ENCODE measurements at regions not wholly inside any gene's neighbourhood (a gene's known extent, or its start where the extent isn't known, plus 50 kb on each side); places are given as distances from the start of the nearest gene placed in this dataset.

DNA sequence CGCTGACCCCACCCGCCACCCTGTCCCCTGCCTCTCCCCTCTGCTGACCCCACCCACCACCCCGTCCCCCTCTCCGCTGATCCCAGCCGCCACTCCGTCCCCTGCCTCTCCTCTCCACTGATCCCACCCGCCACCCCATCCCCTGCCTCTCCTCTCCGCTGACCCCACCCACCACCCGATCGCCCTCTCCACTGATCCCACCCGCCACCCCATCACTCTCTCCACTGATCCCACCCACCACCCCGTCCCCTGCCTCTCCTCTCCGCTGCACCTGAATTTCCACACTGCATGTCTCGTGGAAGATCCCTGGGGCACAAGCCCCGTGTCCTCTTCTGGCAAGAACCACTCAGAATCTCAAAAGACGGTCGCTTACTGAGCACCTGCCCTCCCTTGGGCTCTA lies 53.4 kb upstream of the OLFM1 start:
- no peaks in the 10 kb centered on the region for H3K4me1 ChIP-seq (ENCODE audit: control insufficient read depth in 1 of 2, insufficient read depth in 2 of 2, low read length in 2 of 2)
- no peaks in the 10 kb centered on the region for H3K9me2 ChIP-seq (ENCODE audit: insufficient read depth)
- no peak overlapping the region for H3K4me3 ChIP-seq (replicated peaks in 1 of 2; ENCODE audit: low read depth in 1 of 2, low read length in 2 of 2)
- no peaks in the 10 kb centered on the region for H3K9me3 ChIP-seq (ENCODE audit: control insufficient read depth in 1 of 2, insufficient read depth in 1 of 2, low read depth in 1 of 2, low read length in 2 of 2)
- H4K20me1 ChIP-seq (ENCODE audit: insufficient read depth), result no peaks in the 10 kb centered on the region
- H3K27me3 ChIP-seq (ENCODE audit: insufficient read depth, low read length), result peaks cover 14% of the 10 kb centered on the region; the same call in 1 of the 2 replicates
- no TSS peak for BruUV-seq (replicated peaks)
- no peak overlapping the region for H2AFZ ChIP-seq (ENCODE audit: low read depth, low read length, poor library complexity, severe bottlenecking)
- H3K36me3 ChIP-seq (ENCODE audit: control insufficient read depth in 1 of 2, insufficient read depth in 2 of 2, low read length in 2 of 2), result no peaks in the 10 kb centered on the region
- H3K9ac ChIP-seq (ENCODE audit: low read length), result no peak overlapping the region
- POLR2A ChIA-PET, result no interaction called here
- ATAC-seq (no peak), DNase-seq (ENCODE audit: low read depth, low spot score) (no peak)
- no peaks in the 10 kb centered on the region for H3K79me2 ChIP-seq (ENCODE audit: insufficient read depth, low read length)
- RAD21 ChIA-PET (ENCODE audit: low non-redundant PET in 1 of 2, low total read pairs in 2 of 2, uncharacterized antibody in 2 of 2, unreplicated experiment in 2 of 2), result no interaction called here
- H3K27ac ChIP-seq (ENCODE audit: low read depth, low read length), result no peak overlapping the region
- CTCF ChIA-PET, result no interaction called here
- TF ChIP-seq EZH2phosphoT487 (IDR thresholded peaks at IDR 0.05; ENCODE audit: borderline replicate concordance), result no peak
- no peak for TF ChIP-seq JUND (IDR thresholded peaks at IDR 0.05)
- TF ChIP-seq ELF1 (IDR thresholded peaks at IDR 0.05; ENCODE audit: borderline replicate concordance, low read depth), result no peak
- no peak for TF ChIP-seq EZH2 (IDR thresholded peaks at IDR 0.05)
- no peak for TF ChIP-seq TCF7L2 (IDR thresholded peaks at IDR 0.05; ENCODE audit: borderline replicate concordance, extremely low read depth, insufficient read depth, insufficient read length)
- no peak for TF ChIP-seq CBX3 (IDR thresholded peaks at IDR 0.05; ENCODE audit: low read depth)
- TF ChIP-seq POLR2AphosphoS5 (IDR thresholded peaks at IDR 0.05; ENCODE audit: low read depth, low read length), result no peak
- TF ChIP-seq, protein P1, sequence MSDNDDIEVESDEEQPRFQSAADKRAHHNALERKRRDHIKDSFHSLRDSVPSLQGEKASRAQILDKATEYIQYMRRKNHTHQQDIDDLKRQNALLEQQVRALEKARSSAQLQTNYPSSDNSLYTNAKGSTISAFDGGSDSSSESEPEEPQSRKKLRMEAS (IDR thresholded peaks at IDR 0.05), result no peak
- TF ChIP-seq ZFX (IDR thresholded peaks at IDR 0.05), result no peak
- no peak for TF ChIP-seq SRF (IDR thresholded peaks at IDR 0.05; ENCODE audit: low read depth)
- no peak for TF ChIP-seq POLR2A (IDR thresholded peaks at IDR 0.05; ENCODE audit: borderline replicate concordance, extremely low read depth, insufficient read depth, insufficient read length)
- TF ChIP-seq RAD21 (IDR thresholded peaks at IDR 0.05; ENCODE audit: low read depth), result no peak
- TF ChIP-seq SIN3A (IDR thresholded peaks at IDR 0.05; ENCODE audit: low read depth), result no peak
- TF ChIP-seq, protein P2, sequence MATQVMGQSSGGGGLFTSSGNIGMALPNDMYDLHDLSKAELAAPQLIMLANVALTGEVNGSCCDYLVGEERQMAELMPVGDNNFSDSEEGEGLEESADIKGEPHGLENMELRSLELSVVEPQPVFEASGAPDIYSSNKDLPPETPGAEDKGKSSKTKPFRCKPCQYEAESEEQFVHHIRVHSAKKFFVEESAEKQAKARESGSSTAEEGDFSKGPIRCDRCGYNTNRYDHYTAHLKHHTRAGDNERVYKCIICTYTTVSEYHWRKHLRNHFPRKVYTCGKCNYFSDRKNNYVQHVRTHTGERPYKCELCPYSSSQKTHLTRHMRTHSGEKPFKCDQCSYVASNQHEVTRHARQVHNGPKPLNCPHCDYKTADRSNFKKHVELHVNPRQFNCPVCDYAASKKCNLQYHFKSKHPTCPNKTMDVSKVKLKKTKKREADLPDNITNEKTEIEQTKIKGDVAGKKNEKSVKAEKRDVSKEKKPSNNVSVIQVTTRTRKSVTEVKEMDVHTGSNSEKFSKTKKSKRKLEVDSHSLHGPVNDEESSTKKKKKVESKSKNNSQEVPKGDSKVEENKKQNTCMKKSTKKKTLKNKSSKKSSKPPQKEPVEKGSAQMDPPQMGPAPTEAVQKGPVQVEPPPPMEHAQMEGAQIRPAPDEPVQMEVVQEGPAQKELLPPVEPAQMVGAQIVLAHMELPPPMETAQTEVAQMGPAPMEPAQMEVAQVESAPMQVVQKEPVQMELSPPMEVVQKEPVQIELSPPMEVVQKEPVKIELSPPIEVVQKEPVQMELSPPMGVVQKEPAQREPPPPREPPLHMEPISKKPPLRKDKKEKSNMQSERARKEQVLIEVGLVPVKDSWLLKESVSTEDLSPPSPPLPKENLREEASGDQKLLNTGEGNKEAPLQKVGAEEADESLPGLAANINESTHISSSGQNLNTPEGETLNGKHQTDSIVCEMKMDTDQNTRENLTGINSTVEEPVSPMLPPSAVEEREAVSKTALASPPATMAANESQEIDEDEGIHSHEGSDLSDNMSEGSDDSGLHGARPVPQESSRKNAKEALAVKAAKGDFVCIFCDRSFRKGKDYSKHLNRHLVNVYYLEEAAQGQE (IDR thresholded peaks at IDR 0.05; ENCODE audit: low read depth), result no peak
- TF ChIP-seq, protein P3, sequence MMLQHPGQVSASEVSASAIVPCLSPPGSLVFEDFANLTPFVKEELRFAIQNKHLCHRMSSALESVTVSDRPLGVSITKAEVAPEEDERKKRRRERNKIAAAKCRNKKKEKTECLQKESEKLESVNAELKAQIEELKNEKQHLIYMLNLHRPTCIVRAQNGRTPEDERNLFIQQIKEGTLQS (IDR thresholded peaks at IDR 0.05), result no peak
- TF ChIP-seq, protein P4, sequence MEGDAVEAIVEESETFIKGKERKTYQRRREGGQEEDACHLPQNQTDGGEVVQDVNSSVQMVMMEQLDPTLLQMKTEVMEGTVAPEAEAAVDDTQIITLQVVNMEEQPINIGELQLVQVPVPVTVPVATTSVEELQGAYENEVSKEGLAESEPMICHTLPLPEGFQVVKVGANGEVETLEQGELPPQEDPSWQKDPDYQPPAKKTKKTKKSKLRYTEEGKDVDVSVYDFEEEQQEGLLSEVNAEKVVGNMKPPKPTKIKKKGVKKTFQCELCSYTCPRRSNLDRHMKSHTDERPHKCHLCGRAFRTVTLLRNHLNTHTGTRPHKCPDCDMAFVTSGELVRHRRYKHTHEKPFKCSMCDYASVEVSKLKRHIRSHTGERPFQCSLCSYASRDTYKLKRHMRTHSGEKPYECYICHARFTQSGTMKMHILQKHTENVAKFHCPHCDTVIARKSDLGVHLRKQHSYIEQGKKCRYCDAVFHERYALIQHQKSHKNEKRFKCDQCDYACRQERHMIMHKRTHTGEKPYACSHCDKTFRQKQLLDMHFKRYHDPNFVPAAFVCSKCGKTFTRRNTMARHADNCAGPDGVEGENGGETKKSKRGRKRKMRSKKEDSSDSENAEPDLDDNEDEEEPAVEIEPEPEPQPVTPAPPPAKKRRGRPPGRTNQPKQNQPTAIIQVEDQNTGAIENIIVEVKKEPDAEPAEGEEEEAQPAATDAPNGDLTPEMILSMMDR (IDR thresholded peaks at IDR 0.05 in 2 of 3, conservative IDR thresholded peaks at IDR 0.05 in 1 of 3; ENCODE audit: borderline replicate concordance in 1 of 3, insufficient read depth in 1 of 3, low read depth in 2 of 3, low read length in 2 of 3), result no peak
- intact Hi-C loops (cut with micrococcal nuclease), result no loop called here
- no peak overlapping the region for H3K4me2 ChIP-seq (ENCODE audit: low read length)

Data from HCT116 (cell line).